GM19324 (cell line): ENCODE measurements at regions not wholly inside any gene's neighbourhood (a gene's known extent, or its start where the extent isn't known, plus 50 kb on each side); places are given as distances from the start of the nearest gene placed in this dataset.

ENCODE experiments used
- ATAC-seq: cut with Tn5 transposase; IDR thresholded peaks from one replicate; pipeline ENCODE4 v1.9.1; 2021; ENCODE audit warnings: mild to moderate bottlenecking, moderate library complexity; ENCODE audit not compliant: unreplicated experiment, low FRiP score

- no peak for ATAC-seq
These were observed 70.2 kb downstream of the CLDN1 start for GRCh38 chr3:190252080-190252479.

DNA sequence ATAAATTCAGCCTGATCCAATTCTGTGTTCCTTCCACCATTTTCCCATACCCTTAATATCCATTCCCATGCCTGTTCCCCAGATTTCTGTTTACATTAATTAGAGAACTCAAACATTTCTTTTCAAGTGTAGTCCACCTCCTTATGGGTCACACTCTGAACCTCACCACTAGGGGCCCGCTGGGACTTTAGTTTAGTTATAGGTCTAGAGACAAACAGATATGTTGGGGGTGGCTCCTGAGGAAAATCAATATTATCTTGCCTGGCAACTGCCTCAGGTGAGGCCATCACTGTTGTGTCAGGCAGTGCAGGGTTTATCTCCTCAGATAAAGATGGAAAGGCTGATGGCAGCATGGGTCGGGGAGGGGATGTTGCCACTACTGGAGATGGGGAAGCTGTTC is 72.8 kb downstream of the CLDN1 start:
- no peak for ATAC-seq

- ATAC-seq: no peak
These were observed 80.1 kb downstream of the CLDN1 start for GRCh38 chr3:190242147-190242546.

- no peak for ATAC-seq
These were observed 82.9 kb downstream of the CLDN1 start for GRCh38 chr3:190239325-190239724.

DNA sequence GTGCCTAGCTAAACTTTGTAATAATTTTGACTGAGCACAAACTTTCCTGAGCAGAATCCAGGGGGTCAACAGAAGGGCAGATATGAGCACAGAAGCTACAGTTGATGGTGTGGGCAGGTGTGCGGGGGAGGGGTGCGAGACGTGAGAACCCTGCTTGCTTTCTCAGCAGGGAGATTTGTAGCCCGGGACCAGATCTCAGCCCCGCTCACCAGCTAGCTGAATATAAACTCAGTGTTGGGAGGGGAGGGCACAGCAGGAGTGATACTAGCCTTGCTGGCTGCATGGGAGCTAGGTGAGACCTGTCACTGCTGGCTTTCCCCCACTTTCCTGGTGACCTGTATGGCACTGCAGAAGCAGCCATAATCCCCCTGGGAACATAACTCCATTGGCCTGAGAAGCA is 83.4 kb downstream of the CLDN1 start:
- ATAC-seq: no peak

GRCh38 chr3:190234621-190235020 is 87.6 kb downstream of the CLDN1 start:
- no peak for ATAC-seq

DNA sequence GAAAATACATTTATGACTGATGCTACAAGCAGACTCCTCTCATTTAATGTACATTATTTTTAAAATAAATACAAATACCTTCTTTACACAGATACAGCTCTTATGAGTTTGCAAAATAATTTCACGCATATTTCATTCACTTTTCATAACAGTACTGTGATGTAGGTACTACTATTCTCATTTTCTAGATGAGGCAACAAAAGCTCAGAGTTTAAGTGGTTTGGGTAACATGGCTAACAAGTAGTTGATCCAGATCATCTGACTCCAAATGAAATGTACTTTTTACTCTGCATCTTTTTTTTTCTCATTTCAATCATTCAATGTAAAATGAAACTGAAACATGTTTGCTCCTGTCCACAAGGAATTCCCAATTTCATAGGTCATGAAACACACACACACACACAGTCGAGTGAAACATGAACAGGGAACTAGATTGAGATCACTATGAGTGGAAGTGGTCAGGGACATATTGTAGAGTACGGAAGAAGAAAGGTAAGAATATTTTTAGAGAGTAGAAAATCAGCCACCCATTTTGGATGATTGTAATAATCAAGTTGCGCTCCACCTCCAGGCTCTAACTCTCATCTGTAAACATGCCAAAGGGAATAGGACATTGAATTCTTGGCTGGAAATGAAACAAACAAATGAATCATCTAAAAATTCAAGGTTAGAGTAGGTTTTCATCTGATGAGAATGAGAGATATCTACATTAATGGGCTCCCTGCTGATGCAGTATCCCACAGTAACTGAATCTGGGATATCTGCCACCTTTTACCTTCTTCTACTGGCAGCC is 92.4 kb downstream of the CLDN1 start:
- no peak for ATAC-seq

- no peak for ATAC-seq
These were observed 95.2 kb downstream of the CLDN1 start for GRCh38 chr3:190227064-190227463.

- no peak for ATAC-seq
These were observed 97.2 kb downstream of the CLDN1 start for GRCh38 chr3:190224863-190225692.

DNA sequence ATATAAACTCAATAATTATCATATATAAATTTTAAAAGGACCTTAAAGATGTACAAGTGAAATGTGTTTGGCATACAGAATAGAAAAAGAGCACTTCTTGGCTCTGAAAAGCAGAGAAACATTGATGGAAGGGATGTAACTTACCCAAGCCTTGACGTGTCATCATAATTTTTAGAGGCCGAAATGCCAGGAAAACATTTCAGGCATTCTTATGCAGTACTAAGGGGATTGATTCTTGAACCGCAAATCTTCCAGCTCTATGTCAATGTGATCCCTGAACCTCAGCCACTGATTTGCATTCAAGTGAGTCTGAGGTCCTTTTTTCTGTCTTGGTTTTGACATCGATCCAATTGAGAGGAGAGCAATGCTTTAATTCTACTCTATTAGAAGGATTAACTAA is 97.8 kb downstream of the CLDN1 start:
- ATAC-seq: no peak

DNA sequence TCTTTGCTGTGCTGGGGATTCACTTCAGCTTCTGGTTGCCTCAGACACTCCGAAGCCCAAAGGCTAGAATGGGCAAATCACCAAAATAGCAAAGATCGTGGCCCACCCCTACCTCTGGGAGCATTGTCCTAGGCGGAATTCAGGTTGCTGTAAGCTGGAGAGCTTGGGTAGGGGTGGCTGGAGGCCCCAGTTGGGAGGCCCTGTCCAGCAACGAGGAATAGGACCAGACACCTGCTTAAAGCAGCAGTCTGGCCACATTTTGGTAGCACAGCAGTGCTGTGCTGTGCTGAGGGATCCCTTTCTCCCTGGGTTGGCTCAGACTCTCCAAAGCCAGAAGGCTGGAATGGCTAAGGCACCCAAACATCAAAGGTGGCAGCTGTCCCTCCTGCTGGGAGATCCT is 99.3 kb downstream of the CLDN1 start:
- no peak for ATAC-seq

GRCh38 chr3:190222360-190222759 is 99.9 kb downstream of the CLDN1 start:
- no peak for ATAC-seq

GRCh38 chr3:190220362-190220761 is 99.7 kb upstream of the P3H2 start:
- ATAC-seq: no peak

GRCh38 chr3:190217081-190217480 is 96.4 kb upstream of the P3H2 start:
- no peak for ATAC-seq

DNA sequence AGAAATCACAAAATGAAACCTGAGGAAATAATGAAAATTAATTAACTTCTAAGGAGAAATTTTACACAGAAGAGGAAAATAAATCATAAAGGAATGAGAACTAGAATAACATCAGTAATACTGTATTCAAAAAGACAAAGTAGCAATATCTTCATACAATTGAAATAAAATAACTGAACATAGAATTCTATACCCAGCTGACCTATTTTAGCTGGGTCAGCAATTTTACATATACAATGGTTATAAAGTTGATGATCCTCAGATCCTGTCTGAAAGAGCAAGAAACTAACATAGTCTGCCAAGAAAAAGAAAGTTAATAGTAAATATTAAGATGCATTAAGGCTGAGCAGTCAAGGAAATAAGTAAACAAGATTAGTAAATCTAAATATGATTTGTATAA is 93.0 kb upstream of the P3H2 start:
- ATAC-seq: no peak

- peak; percentile 44 for ATAC-seq
These were observed 89.9 kb upstream of the P3H2 start for GRCh38 chr3:190210608-190211007.

DNA sequence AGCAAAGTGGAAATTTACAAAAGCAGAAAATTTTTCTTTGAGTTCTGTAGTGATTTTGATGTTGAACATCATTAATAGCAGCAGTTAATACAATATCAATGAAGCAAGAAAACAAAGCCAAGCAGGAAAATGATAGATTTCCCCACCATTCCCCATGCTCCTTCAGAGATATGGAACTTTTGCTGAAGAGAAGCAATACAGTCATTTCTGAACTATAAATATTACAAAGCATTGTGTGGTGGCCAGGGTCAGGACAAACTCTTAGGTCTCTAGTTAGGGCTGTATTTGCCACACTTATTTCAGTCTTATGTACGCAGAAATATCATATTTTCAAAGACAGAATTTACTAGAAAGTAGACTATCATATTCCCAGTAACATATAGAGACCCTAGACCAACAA is 88.8 kb upstream of the P3H2 start:
- ATAC-seq: no peak

GRCh38 chr3:190208196-190208595 is 87.5 kb upstream of the P3H2 start:
- ATAC-seq: no peak

DNA sequence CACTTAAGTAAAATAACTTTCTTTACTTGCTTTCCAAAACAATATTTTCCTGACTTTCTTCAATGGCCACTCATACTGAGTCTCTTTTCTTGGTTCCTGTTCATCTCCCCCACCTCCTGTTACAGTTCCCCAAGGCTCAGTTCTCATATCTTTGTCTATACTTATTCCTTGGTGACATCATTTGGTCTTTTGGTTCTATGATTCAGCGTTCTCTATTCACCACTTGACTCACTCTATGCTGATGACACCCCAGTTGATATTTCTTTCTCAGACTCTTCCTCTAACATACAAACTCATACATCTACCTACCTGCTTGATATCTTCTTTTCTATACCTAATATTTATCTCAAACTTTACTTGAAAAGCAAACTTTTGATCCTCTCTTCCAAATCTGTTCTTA is 85.0 kb upstream of the P3H2 start:
- peak; percentile 46 for ATAC-seq

DNA sequence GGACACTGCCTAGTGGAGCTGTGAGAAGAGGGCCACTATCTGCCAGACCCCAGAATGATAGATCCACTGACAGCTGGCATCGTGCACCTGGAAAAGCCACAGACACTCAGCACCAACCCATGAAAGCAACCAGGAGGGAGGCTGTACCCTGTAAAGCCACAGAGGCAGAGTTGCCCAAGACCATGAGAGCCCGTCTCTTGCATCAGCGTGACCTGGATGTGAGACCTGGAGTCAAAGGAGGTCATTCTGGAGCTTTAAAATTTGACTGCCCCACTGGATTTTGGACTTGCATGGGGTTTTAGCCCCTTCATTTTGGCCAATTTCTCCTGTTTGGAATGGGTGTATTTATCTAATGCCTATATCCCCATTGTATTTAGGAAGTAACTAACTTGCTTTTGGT is 83.5 kb upstream of the P3H2 start:
- ATAC-seq: no peak

DNA sequence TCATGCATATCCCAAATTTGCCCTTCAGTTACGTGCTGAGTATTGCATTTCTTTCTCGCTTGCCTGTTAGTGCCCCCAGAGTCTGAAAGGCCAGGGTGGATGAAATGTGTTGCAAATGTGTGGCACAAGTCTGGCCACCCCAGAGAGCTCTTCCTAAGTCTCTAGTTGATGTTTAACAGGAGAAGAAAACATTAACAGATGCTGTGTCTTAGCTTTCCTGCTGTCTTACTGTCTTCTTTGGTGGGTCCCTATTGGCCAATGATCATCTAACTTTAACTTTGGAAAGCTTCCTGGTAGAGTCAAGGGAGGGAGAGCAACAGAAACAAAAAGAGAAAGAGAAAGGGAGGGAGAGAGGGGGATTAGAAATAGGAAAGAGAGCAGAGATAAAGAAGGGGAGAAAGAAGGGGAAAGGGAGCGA is 76.7 kb upstream of the P3H2 start:
- peak; percentile 59 for ATAC-seq

- no peak for ATAC-seq
These were observed 73.8 kb upstream of the P3H2 start for GRCh38 chr3:190194506-190194905.
